ENCODE measurements at regions not wholly inside any gene's neighbourhood (a gene's known extent, or its start where the extent isn't known, plus 50 kb on each side); places are given as distances from the start of the nearest gene placed in this dataset.

DNA sequence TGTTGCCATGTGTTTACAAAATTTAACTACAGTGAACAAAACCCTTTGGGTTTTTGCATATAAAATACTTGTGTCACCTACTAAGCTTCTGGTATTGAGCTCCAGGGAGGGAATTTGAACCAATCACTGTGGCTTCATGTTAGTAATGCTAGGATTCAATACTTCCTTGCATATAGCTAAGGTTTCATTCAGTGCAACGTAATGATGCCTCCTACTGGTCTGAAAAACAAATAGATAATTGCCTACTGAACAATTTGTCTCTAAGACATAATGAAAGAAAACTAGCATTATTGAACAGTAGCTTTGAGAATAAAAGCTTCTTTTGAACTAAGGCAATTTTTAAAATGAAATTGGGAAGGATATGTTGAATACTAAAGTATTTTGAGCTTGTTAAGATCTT, 244.4 kb downstream of the ZWINT start:
- TF ChIP-seq LEF1 (IDR thresholded peaks at IDR 0.05; ENCODE audit: borderline replicate concordance): no peak
- no peak for TF ChIP-seq FOXA1 (IDR thresholded peaks at IDR 0.05)
- no peak for TF ChIP-seq FOXM1 (IDR thresholded peaks at IDR 0.05; ENCODE audit: borderline replicate concordance)
- no peak for TF ChIP-seq PKNOX1 (IDR thresholded peaks at IDR 0.05)
- ChIA-PET CTCF (interaction anchor here (1.0 kb wide), 1 partner anchor 16 kb away, joined by 3 read pairs; no protein-coding TSS in a partner anchor), POLR2A (no interaction called here)
- no peak for DNase-seq (ENCODE audit: extremely low spot score)

- no peak for TF ChIP-seq NFRKB (IDR thresholded peaks at IDR 0.05)
- no peak for TF ChIP-seq CTBP1 (IDR thresholded peaks at IDR 0.05; ENCODE audit: borderline replicate concordance)
- TF ChIP-seq ARNT (IDR thresholded peaks at IDR 0.05): no peak
- TF ChIP-seq SUZ12 (IDR thresholded peaks at IDR 0.05): no peak
- TF ChIP-seq L3MBTL2 (conservative IDR thresholded peaks at IDR 0.05): no peak
- no peak for TF ChIP-seq FOXK2 (IDR thresholded peaks at IDR 0.05)
- TF ChIP-seq ELF4 (IDR thresholded peaks at IDR 0.05): no peak
- no peak for TF ChIP-seq PKNOX1 (IDR thresholded peaks at IDR 0.05)
- TF ChIP-seq FOXM1 (IDR thresholded peaks at IDR 0.05; ENCODE audit: borderline replicate concordance): no peak
- no peak for TF ChIP-seq TARDBP (IDR thresholded peaks at IDR 0.05)
- no peak for TF ChIP-seq HDGF (IDR thresholded peaks at IDR 0.05; ENCODE audit: borderline replicate concordance)
- no peak for TF ChIP-seq LEF1 (IDR thresholded peaks at IDR 0.05; ENCODE audit: borderline replicate concordance)
- TF ChIP-seq ZNF384 (IDR thresholded peaks at IDR 0.05): no peak
- ChIA-PET POLR2A (no interaction called here), CTCF (no interaction called here)
Observed at GRCh38 chr10:56109454-56109853, 251.6 kb downstream of the ZWINT start.

DNA sequence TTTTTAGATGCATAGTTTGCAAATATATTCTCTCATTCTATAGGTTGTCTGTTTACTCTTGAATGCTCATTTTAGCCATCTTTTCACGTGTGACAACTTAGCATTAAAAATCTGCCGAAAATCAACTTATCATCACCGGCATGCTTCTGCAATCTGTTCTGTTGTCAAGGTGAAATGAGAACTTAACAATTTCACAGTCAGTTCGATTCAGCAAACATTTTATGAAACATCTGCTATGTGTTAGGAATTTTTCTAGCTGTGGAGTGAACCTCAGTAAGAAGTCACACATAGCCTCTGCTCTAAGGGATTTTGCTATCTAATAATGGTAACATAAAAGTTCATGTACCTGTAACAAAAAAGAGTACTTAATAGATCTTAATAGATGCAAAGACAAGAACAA, 256.1 kb downstream of the ZWINT start:
- TF ChIP-seq PKNOX1 (IDR thresholded peaks at IDR 0.05): no peak
- no peak for TF ChIP-seq FOXA1 (IDR thresholded peaks at IDR 0.05)
- no peak for TF ChIP-seq L3MBTL2 (conservative IDR thresholded peaks at IDR 0.05)
- TF ChIP-seq NFRKB (IDR thresholded peaks at IDR 0.05): no peak
- TF ChIP-seq ZNF384 (IDR thresholded peaks at IDR 0.05): no peak
- TF ChIP-seq SUZ12 (IDR thresholded peaks at IDR 0.05): no peak
- no peak for TF ChIP-seq CTBP1 (IDR thresholded peaks at IDR 0.05; ENCODE audit: borderline replicate concordance)
- TF ChIP-seq LEF1 (IDR thresholded peaks at IDR 0.05; ENCODE audit: borderline replicate concordance): no peak
- no peak for TF ChIP-seq SP1 (IDR thresholded peaks at IDR 0.05)
- ChIA-PET CTCF (no interaction called here), POLR2A (no interaction called here)
- no peak for DNase-seq (ENCODE audit: extremely low spot score)

More at GRCh38 chr10:56109454-56109853, 251.6 kb downstream of the ZWINT start:
- no peak for DNase-seq (ENCODE audit: extremely low spot score)

DNA sequence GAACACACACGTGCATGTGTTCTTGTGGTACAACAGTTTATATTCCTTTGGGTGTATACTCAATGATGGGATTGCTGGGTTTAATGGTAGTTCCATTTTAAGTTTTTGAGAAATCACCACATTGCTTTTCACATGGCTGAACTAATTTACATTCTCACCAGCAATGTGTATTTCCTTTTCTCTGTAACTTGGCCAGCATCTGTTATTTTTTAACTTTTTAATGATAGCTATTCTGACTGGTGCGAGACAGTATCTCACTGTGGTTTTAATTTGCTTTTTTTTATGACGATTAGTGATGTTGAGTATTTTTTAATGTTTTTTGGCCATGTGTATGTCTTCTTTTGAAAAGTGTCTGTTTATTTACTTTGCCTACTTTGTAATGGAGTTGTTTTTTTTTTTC, 256.6 kb downstream of the ZWINT start:
- CTCF ChIA-PET: no interaction called here

GRCh38 chr10:56096226-56096517, 264.9 kb downstream of the ZWINT start:
- CTCF ChIA-PET: no interaction called here
- POLR2A ChIA-PET: no interaction called here
- TF ChIP-seq BHLHE40 (IDR thresholded peaks at IDR 0.05; ENCODE audit: borderline replicate concordance) (no peak), ARNT (IDR thresholded peaks at IDR 0.05) (no peak), FOXA1 (IDR thresholded peaks at IDR 0.05) (no peak), PKNOX1 (IDR thresholded peaks at IDR 0.05) (no peak), CTBP1 (IDR thresholded peaks at IDR 0.05; ENCODE audit: borderline replicate concordance) (no peak), LEF1 (IDR thresholded peaks at IDR 0.05; ENCODE audit: borderline replicate concordance) (no peak), FOXK2 (IDR thresholded peaks at IDR 0.05) (no peak), L3MBTL2 (conservative IDR thresholded peaks at IDR 0.05) (no peak), SUZ12 (IDR thresholded peaks at IDR 0.05) (no peak), HDGF (IDR thresholded peaks at IDR 0.05; ENCODE audit: borderline replicate concordance) (no peak), ZNF384 (IDR thresholded peaks at IDR 0.05) (no peak), TARDBP (IDR thresholded peaks at IDR 0.05) (no peak), NFRKB (IDR thresholded peaks at IDR 0.05) (no peak), FOXM1 (IDR thresholded peaks at IDR 0.05; ENCODE audit: borderline replicate concordance) (no peak), ELF4 (IDR thresholded peaks at IDR 0.05) (no peak), SP1 (IDR thresholded peaks at IDR 0.05) (no peak)
- no peak for DNase-seq (ENCODE audit: extremely low spot score)

More for the DNA sequence above, 256.6 kb downstream of the ZWINT start:
- TF ChIP-seq FOXM1 (IDR thresholded peaks at IDR 0.05; ENCODE audit: borderline replicate concordance): no peak
- TF ChIP-seq LEF1 (IDR thresholded peaks at IDR 0.05; ENCODE audit: borderline replicate concordance): no peak
- no peak for TF ChIP-seq FOXK2 (IDR thresholded peaks at IDR 0.05)
- no peak for TF ChIP-seq BHLHE40 (IDR thresholded peaks at IDR 0.05; ENCODE audit: borderline replicate concordance)
- TF ChIP-seq SP1 (IDR thresholded peaks at IDR 0.05): no peak
- TF ChIP-seq ARNT (IDR thresholded peaks at IDR 0.05): no peak
- TF ChIP-seq ELF4 (IDR thresholded peaks at IDR 0.05): no peak
- TF ChIP-seq L3MBTL2 (conservative IDR thresholded peaks at IDR 0.05): no peak
- TF ChIP-seq NFRKB (IDR thresholded peaks at IDR 0.05): no peak
- TF ChIP-seq PKNOX1 (IDR thresholded peaks at IDR 0.05): no peak
- POLR2A ChIA-PET: no interaction called here
- no peak for DNase-seq (ENCODE audit: extremely low spot score)
